ENCODE measurements at regions not wholly inside any gene's neighbourhood (a gene's known extent, or its start where the extent isn't known, plus 50 kb on each side); places are given as distances from the start of the nearest gene placed in this dataset.

- TF ChIP-seq CTCF (IDR thresholded peaks at IDR 0.05) (no peak), POLR2A (IDR thresholded peaks at IDR 0.05) (no peak)
Observed at GRCh38 chr10:34933676-34934075, 118.6 kb upstream of the PARD3 start.
